DND-41 (cell line): ENCODE measurements at regions not wholly inside any gene's neighbourhood (a gene's known extent, or its start where the extent isn't known, plus 50 kb on each side); places are given as distances from the start of the nearest gene placed in this dataset.

Source experiments
- ATAC-seq: fragments of 200-7000 bp; cut with Tn5 transposase; 3 replicates; pipeline ENCODE4 v1.9.1; 2021; ENCODE audit warnings: low read depth; ENCODE audit not compliant: insufficient read depth
- DNase-seq: peaks from one replicate; pipeline ENCODE4 v3.0.0-alpha.2; 2020
- H2AFZ ChIP-seq: 2 replicates; pipeline ENCODE4 v1.6.0; 2012; ENCODE audit warnings: low read depth, low read length
- H3K27ac ChIP-seq: 2 replicates; pipeline ENCODE4 v1.5.1; 2012; ENCODE audit warnings: low read length, inconsistent platforms
- H3K27me3 ChIP-seq: fragments of 200-600 bp; sonication (generic); 2 replicates; pipeline ENCODE4 v1.6.0; 2012; ENCODE audit warnings: low read length, mild to moderate bottlenecking, inconsistent platforms; ENCODE audit not compliant: insufficient read depth, poor library complexity
- H3K36me3 ChIP-seq: 2 replicates; pipeline ENCODE4 v1.5.1; 2012; ENCODE audit warnings: low read length, inconsistent platforms; ENCODE audit not compliant: insufficient read depth
- H3K4me1 ChIP-seq: 2 replicates; pipeline ENCODE4 v1.5.1; 2012; ENCODE audit warnings: mild to moderate bottlenecking, low read length; ENCODE audit not compliant: insufficient read depth
- H3K4me2 ChIP-seq: 2 replicates; pipeline ENCODE4 v1.6.0; 2012; ENCODE audit warnings: mild to moderate bottlenecking, moderate library complexity, low read length, inconsistent platforms; ENCODE audit not compliant: insufficient read depth
- H3K4me3 ChIP-seq, 2 experiments: fragments of 200-600 bp in 1 of 2; shearing (Covaris generic) in 1 of 2; 2 replicates each; pipeline ENCODE4 v1.5.1; 2012 to 2016; ENCODE audit warnings: inconsistent platforms in 2 of 2, low read length in 2 of 2, mild to moderate bottlenecking in 2 of 2, low read depth in 1 of 2, moderate library complexity in 1 of 2
- H3K79me2 ChIP-seq: 2 replicates; pipeline ENCODE4 v1.6.0; 2012; ENCODE audit warnings: low read length, inconsistent platforms; ENCODE audit not compliant: insufficient read depth
- H3K9ac ChIP-seq: 2 replicates; pipeline ENCODE4 v1.6.0; 2012; ENCODE audit warnings: low read depth, mild to moderate bottlenecking, inconsistent platforms, low read length, moderate library complexity
- H3K9me3 ChIP-seq: 2 replicates; pipeline ENCODE4 v1.5.1; 2012; ENCODE audit warnings: low read length, moderate library complexity, mild to moderate bottlenecking, inconsistent platforms; ENCODE audit not compliant: insufficient read depth, severe bottlenecking
- H4K20me1 ChIP-seq: 2 replicates; pipeline ENCODE4 v1.6.0; 2012; ENCODE audit warnings: low read length; ENCODE audit not compliant: insufficient read depth
- CTCF ChIP-seq: IDR thresholded peaks from 2 replicates; pipeline ENCODE4 v1.5.1; 2012; ENCODE audit warnings: borderline replicate concordance, low read length, moderate library complexity, mild to moderate bottlenecking; ENCODE audit not compliant: poor library complexity, severe bottlenecking; ENCODE audit errors: extremely low read depth
- EZH2 ChIP-seq: IDR thresholded peaks from 3 replicates; pipeline ENCODE4 v1.6.1; 2012; ENCODE audit warnings: borderline replicate concordance, low read depth, mild to moderate bottlenecking, moderate library complexity, low read length, inconsistent platforms; ENCODE audit not compliant: severe bottlenecking

- H3K9me3 ChIP-seq: no peaks in the 10 kb centered on the region
- TF ChIP-seq CTCF (no peak), EZH2 (no peak)
- H3K36me3 ChIP-seq: no peaks in the 10 kb centered on the region
- ATAC-seq (no peak), DNase-seq (no peak)
- H3K79me2 ChIP-seq: no peaks in the 10 kb centered on the region
- H2AFZ ChIP-seq: no peak overlapping the region
- no peak overlapping the region for H3K9ac ChIP-seq
- H3K27me3 ChIP-seq: no peaks in the 10 kb centered on the region
- H3K27ac ChIP-seq: no peak overlapping the region
- H4K20me1 ChIP-seq: no peaks in the 10 kb centered on the region
- H3K4me2 ChIP-seq: no peak overlapping the region
- no peaks in the 10 kb centered on the region for H3K4me1 ChIP-seq
- H3K4me3 ChIP-seq: no peak overlapping the region
Observed at GRCh38 chr4:18626366-18626765, 604.8 kb upstream of the LCORL start.

- Histone ChIP-seq H3K4me2 (no peak overlapping the region), H3K36me3 (no peaks in the 10 kb centered on the region), H3K27ac (no peak overlapping the region), H3K4me3 (no peak overlapping the region), H3K9me3 (no peaks in the 10 kb centered on the region), H3K4me1 (no peaks in the 10 kb centered on the region), H4K20me1 (no peaks in the 10 kb centered on the region), H2AFZ (no peak overlapping the region), H3K9ac (no peak overlapping the region), H3K27me3 (no peaks in the 10 kb centered on the region), H3K79me2 (no peaks in the 10 kb centered on the region)
- ATAC-seq (no peak), DNase-seq (no peak)
- TF ChIP-seq CTCF: no peak
- no peak for TF ChIP-seq EZH2
Observed at GRCh38 chr4:18621186-18621585, 599.6 kb upstream of the LCORL start.

- no peaks in the 10 kb centered on the region for H3K79me2 ChIP-seq
- H4K20me1 ChIP-seq: no peaks in the 10 kb centered on the region
- TF ChIP-seq CTCF (no peak), EZH2 (no peak)
- H3K4me1 ChIP-seq: no peaks in the 10 kb centered on the region
- DNase-seq: no peak
- no peaks in the 10 kb centered on the region for H3K27me3 ChIP-seq
- no peak overlapping the region for H3K9ac ChIP-seq
- H2AFZ ChIP-seq: no peak overlapping the region
- no peak overlapping the region for H3K4me2 ChIP-seq
- no peak overlapping the region for H3K27ac ChIP-seq
- no peak for ATAC-seq
- no peaks in the 10 kb centered on the region for H3K36me3 ChIP-seq
- H3K9me3 ChIP-seq: no peaks in the 10 kb centered on the region
- H3K4me3 ChIP-seq: no peak overlapping the region
Observed at GRCh38 chr4:18616720-18617119, 595.2 kb upstream of the LCORL start.

GRCh38 chr4:18611026-18611425 lies 589.5 kb upstream of the LCORL start:
- H3K79me2 ChIP-seq: no peaks in the 10 kb centered on the region
- no peak overlapping the region for H3K4me2 ChIP-seq
- no peak for TF ChIP-seq CTCF
- no peak for TF ChIP-seq EZH2
- no peaks in the 10 kb centered on the region for H3K36me3 ChIP-seq
- H3K27ac ChIP-seq: no peak overlapping the region
- H2AFZ ChIP-seq: no peak overlapping the region
- no peaks in the 10 kb centered on the region for H3K4me1 ChIP-seq
- no peaks in the 10 kb centered on the region for H3K27me3 ChIP-seq
- no peaks in the 10 kb centered on the region for H3K9me3 ChIP-seq
- DNase-seq (no peak), ATAC-seq (no peak)
- H3K9ac ChIP-seq: no peak overlapping the region
- H4K20me1 ChIP-seq: no peaks in the 10 kb centered on the region
- H3K4me3 ChIP-seq: no peak overlapping the region
